OCI-LY7 (cell line): ENCODE measurements at regions not wholly inside any gene's neighbourhood (a gene's known extent, or its start where the extent isn't known, plus 50 kb on each side); places are given as distances from the start of the nearest gene placed in this dataset.

ENCODE experiments used
- BruUV-seq: library from RNA; stranded (reverse); fragments of 400-500 nt; replicated peaks from 2 replicates; lab custom pipeline; 2021; lab: Mats Ljungman, UMichigan
- CTCF ChIA-PET: fragments of 300-600 bp; sonication (Branson Sonifier 250); formaldehyde crosslinking; loops from one replicate; lab custom pipeline; 2022; ENCODE audit warnings: antibody characterized with exemption; ENCODE audit not compliant: unreplicated experiment; lab: Charles Lee
- POLR2A ChIA-PET: fragments of 300-600 bp; sonication (Branson Sonifier 250); formaldehyde crosslinking; loops from one replicate; lab custom pipeline; 2022; ENCODE audit warnings: antibody characterized with exemption; lab: Charles Lee
- DNase-seq: peaks from one replicate; pipeline ENCODE4 v3.0.0-alpha.2; 2015; ENCODE audit warnings: low spot score
- H2AFZ ChIP-seq: fragments of 200-600 bp; sonication (generic), shearing (Covaris generic); 2 replicates; pipeline ENCODE4 v1.6.1; 2014; ENCODE audit warnings: mild to moderate bottlenecking, antibody characterized with exemption, low read length, moderate library complexity
- H3K27ac ChIP-seq: fragments of 200-600 bp; sonication (generic); 2 replicates; pipeline ENCODE4 v1.5.1; 2014; ENCODE audit warnings: mixed run types, low read depth, mild to moderate bottlenecking, moderate library complexity, low read length, inconsistent platforms; ENCODE audit not compliant: poor library complexity, severe bottlenecking
- H3K36me3 ChIP-seq: fragments of 200-600 bp; sonication (generic); 2 replicates; pipeline ENCODE4 v1.6.1; 2014; ENCODE audit warnings: mild to moderate bottlenecking, antibody characterized with exemption, low read length, moderate library complexity, mixed read lengths; ENCODE audit not compliant: insufficient read depth
- H3K4me1 ChIP-seq: fragments of 200-600 bp; sonication (generic); 2 replicates; pipeline ENCODE4 v1.5.1; 2014; ENCODE audit warnings: mild to moderate bottlenecking, low read length; ENCODE audit not compliant: insufficient read depth, poor library complexity, severe bottlenecking
- H3K4me2 ChIP-seq: fragments of 200-600 bp; sonication (generic); 2 replicates; pipeline ENCODE4 v1.6.1; 2014; ENCODE audit warnings: mild to moderate bottlenecking, low read length
- H3K4me3 ChIP-seq: fragments of 200-600 bp; sonication (generic); 2 replicates; pipeline ENCODE4 v1.5.1; 2014; ENCODE audit warnings: mild to moderate bottlenecking, low read depth, low read length; ENCODE audit not compliant: poor library complexity, severe bottlenecking
- H3K79me2 ChIP-seq: fragments of 200-600 bp; sonication (generic); 2 replicates; pipeline ENCODE4 v1.6.1; 2016; ENCODE audit warnings: low read depth, mild to moderate bottlenecking, low read length, moderate library complexity, mixed read lengths; ENCODE audit not compliant: insufficient read depth
- H3K9me2 ChIP-seq: fragments of 200-600 bp; sonication (generic); 2 replicates; pipeline ENCODE4 v1.6.1; 2016; ENCODE audit warnings: mild to moderate bottlenecking, low read length, mixed read lengths; ENCODE audit not compliant: insufficient read depth
- H3K9me3 ChIP-seq: fragments of 200-600 bp; sonication (generic); 2 replicates; pipeline ENCODE4 v1.6.1; 2014; ENCODE audit warnings: mild to moderate bottlenecking, mixed run types, low read length, mixed read lengths
- H4K20me1 ChIP-seq: fragments of 200-600 bp; sonication (generic); 2 replicates; pipeline ENCODE4 v1.6.1; 2014; ENCODE audit warnings: mild to moderate bottlenecking, antibody characterized with exemption, low read length, moderate library complexity, mixed read lengths; ENCODE audit not compliant: insufficient read depth
- EZH2phosphoT487 ChIP-seq: fragments of 200-600 bp; sonication (generic); IDR thresholded peaks from 2 replicates; pipeline ENCODE4 v1.6.1; 2018; ENCODE audit warnings: low read depth, borderline replicate concordance, mild to moderate bottlenecking, mixed run types, antibody characterized with exemption, low read length, moderate library complexity, mixed read lengths
- intact Hi-C: fragments of 100-400 bp; cut with micrococcal nuclease; formaldehyde crosslinking; loops from one replicate; pipeline ENCODE4 v1.10.0; 2022; ENCODE audit not compliant: unreplicated experiment
- TF ChIP-seq, protein P1 (sequence below): fragments of 200-600 bp; sonication (generic); conservative IDR thresholded peaks from 2 replicates; pipeline ENCODE4 v1.5.1; 2014; ENCODE audit warnings: mild to moderate bottlenecking, antibody characterized with exemption, low read length, moderate library complexity, mixed read lengths

DNA sequence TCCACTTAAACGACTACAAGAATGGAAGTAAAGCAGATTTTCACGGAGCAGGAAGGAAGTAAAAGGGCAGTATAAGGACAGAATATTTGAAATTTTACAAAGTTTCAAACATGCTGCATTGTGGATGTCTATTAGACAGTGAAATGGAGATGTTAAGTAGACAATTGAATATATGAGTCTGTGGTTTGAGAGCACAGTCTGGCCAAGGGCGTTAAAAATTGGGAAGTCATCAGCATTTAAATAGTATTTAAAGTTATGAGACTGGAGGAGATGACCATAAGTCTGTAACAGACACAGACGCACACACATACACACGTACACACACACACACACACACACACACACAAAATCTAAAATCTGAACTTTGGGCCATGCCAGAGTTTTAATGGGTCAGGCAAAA lies 935.9 kb downstream of the EPHA3 start:
- Histone ChIP-seq H3K36me3 (no peaks in the 10 kb centered on the region), H4K20me1 (no peaks in the 10 kb centered on the region), H3K4me2 (no peak overlapping the region), H2AFZ (no peak overlapping the region), H3K9me2 (no peaks in the 10 kb centered on the region), H3K27ac (no peak overlapping the region), H3K9me3 (no peaks in the 10 kb centered on the region), H3K4me3 (no peak overlapping the region), H3K4me1 (no peaks in the 10 kb centered on the region), H3K79me2 (no peaks in the 10 kb centered on the region)
- ChIA-PET POLR2A (no interaction called here), CTCF (no interaction called here)
- DNase-seq = no peak
- TF ChIP-seq, protein P1, sequence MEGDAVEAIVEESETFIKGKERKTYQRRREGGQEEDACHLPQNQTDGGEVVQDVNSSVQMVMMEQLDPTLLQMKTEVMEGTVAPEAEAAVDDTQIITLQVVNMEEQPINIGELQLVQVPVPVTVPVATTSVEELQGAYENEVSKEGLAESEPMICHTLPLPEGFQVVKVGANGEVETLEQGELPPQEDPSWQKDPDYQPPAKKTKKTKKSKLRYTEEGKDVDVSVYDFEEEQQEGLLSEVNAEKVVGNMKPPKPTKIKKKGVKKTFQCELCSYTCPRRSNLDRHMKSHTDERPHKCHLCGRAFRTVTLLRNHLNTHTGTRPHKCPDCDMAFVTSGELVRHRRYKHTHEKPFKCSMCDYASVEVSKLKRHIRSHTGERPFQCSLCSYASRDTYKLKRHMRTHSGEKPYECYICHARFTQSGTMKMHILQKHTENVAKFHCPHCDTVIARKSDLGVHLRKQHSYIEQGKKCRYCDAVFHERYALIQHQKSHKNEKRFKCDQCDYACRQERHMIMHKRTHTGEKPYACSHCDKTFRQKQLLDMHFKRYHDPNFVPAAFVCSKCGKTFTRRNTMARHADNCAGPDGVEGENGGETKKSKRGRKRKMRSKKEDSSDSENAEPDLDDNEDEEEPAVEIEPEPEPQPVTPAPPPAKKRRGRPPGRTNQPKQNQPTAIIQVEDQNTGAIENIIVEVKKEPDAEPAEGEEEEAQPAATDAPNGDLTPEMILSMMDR = no peak
- TF ChIP-seq EZH2phosphoT487 = no peak
- no TSS peak for BruUV-seq
- intact Hi-C loops = no loop called here

DNA sequence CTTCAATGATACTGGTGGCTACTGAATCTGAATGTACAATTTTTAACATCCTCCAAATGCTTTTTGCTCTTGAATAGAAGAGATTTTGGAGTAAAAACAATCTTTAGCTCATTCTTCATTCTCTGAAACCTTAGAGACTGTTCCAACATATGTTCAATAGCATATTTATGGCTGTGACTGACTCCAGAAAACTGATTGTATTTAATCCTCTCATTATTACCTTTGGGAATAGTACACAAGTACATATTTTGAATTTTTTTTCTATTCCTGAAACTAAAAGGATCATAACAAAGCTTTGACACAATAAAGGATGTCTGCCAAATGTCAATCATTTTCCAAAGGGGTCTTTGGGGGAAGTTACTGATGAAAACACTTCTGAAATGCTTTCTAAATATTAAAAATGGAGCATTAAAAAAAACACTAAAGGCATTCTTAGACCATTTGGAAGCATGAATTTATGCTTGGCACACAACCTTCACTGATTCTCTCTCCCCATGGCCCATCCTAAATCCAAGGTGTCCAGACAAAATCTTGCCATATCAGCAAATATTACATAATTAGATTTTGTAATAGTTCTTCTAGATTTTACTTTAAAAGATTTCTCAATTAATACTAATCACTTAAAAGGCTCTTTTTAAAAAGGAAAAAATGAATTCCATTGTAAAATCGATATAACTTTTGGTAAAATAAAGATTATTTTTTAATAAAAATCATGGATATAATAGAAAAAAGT lies 936.8 kb downstream of the EPHA3 start:
- TF ChIP-seq, protein P1 = no peak
- no peak for TF ChIP-seq EZH2phosphoT487
- POLR2A ChIA-PET = no interaction called here
- Histone ChIP-seq H3K4me1 (no peaks in the 10 kb centered on the region), H3K79me2 (no peaks in the 10 kb centered on the region), H3K4me2 (no peak overlapping the region), H3K9me3 (no peaks in the 10 kb centered on the region), H4K20me1 (no peaks in the 10 kb centered on the region), H2AFZ (no peak overlapping the region), H3K4me3 (no peak overlapping the region), H3K27ac (no peak overlapping the region), H3K9me2 (no peaks in the 10 kb centered on the region), H3K36me3 (no peaks in the 10 kb centered on the region)
- no peak for DNase-seq
- BruUV-seq = no TSS peak
- CTCF ChIA-PET = no interaction called here
- intact Hi-C loops = no loop called here

DNA sequence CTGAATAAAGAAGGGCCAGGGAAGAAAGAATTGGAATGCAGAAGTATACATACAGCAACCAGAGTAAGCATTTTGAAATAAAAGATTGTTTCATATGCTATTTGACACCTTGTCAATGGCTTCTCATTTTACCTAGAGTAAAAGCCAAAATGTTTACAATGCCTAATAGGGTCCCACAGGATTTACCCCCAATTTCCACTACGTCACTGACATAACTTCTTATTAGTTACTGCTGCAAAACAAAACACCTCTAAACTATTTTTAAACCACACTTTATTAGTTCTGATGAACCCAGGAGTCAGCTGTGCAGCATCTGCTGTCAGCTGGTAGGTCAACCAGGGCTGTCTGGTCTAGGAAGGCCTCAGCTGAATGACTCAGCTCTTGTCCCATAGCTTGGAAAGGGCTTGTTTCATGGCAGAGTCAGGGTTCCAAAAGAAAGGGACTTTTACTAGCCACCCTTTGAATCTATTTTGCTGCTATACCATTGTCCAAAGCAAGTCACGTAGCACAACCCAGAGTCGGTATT lies 945.1 kb downstream of the EPHA3 start:
- TF ChIP-seq, protein P1 = no peak
- no peak for TF ChIP-seq EZH2phosphoT487
- no peaks in the 10 kb centered on the region for H3K79me2 ChIP-seq
- no peak overlapping the region for H3K4me2 ChIP-seq
- no peak overlapping the region for H2AFZ ChIP-seq
- no peak for DNase-seq
- no peaks in the 10 kb centered on the region for H4K20me1 ChIP-seq
- intact Hi-C loops = no loop called here
- ChIA-PET CTCF (no interaction called here), POLR2A (interaction anchor here (0.6 kb wide), 1 partner anchor 539 kb away, joined by 3 read pairs; no protein-coding TSS in a partner anchor)
- H3K9me2 ChIP-seq = no peaks in the 10 kb centered on the region
- no peak overlapping the region for H3K4me3 ChIP-seq
- no peaks in the 10 kb centered on the region for H3K36me3 ChIP-seq
- H3K27ac ChIP-seq = no peak overlapping the region
- no TSS peak for BruUV-seq
- no peaks in the 10 kb centered on the region for H3K9me3 ChIP-seq
- no peaks in the 10 kb centered on the region for H3K4me1 ChIP-seq
